ENCODE measurements at regions not wholly inside any gene's neighbourhood (a gene's known extent, or its start where the extent isn't known, plus 50 kb on each side); places are given as distances from the start of the nearest gene placed in this dataset.

DNA sequence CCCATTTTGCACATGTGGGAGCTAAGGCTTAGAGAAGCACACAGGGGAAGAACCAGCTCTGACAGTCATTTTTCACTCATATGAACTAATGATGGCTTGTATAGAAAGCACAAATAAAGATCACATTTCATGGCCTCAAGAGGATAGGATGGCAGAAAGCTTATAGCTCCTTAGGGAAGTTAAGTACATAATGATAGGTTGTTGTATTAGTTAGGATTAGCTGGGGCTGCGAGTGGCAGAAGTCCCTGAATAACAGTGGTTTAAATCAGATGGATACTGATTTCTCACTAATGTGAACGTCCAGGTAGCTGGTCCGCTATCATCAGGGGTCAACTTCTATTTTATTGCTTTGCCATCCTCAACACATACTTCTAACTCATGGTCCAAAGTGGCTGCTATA, 284.0 kb downstream of the RPS6KC1 start:
- WGBS, 2 donors (ENCODE audit: low coverage in 1 of 2), result 85 to 92% methylated on average over 2 to 3 of the region's 3 CpGs
- Histone ChIP-seq H3K27me3 (no peaks in the 10 kb centered on the region), H3K4me3 (no peak overlapping the region), H3K9me3 (no peaks in the 10 kb centered on the region), H3K27ac (no peak overlapping the region), H3K4me1 (no peaks in the 10 kb centered on the region), H3K36me3 (no peaks in the 10 kb centered on the region)
- TF ChIP-seq EP300 (IDR thresholded peaks at IDR 0.05; ENCODE audit: low read depth) (no peak), POLR2A (IDR thresholded peaks at IDR 0.05) (no peak), POLR2AphosphoS5 (IDR thresholded peaks at IDR 0.05) (no peak)
- TF ChIP-seq, protein P1, sequence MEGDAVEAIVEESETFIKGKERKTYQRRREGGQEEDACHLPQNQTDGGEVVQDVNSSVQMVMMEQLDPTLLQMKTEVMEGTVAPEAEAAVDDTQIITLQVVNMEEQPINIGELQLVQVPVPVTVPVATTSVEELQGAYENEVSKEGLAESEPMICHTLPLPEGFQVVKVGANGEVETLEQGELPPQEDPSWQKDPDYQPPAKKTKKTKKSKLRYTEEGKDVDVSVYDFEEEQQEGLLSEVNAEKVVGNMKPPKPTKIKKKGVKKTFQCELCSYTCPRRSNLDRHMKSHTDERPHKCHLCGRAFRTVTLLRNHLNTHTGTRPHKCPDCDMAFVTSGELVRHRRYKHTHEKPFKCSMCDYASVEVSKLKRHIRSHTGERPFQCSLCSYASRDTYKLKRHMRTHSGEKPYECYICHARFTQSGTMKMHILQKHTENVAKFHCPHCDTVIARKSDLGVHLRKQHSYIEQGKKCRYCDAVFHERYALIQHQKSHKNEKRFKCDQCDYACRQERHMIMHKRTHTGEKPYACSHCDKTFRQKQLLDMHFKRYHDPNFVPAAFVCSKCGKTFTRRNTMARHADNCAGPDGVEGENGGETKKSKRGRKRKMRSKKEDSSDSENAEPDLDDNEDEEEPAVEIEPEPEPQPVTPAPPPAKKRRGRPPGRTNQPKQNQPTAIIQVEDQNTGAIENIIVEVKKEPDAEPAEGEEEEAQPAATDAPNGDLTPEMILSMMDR (IDR thresholded peaks at IDR 0.05), result no peak
- DNase-seq, result no peak
- intact Hi-C loops (cut with DNase I; ENCODE audit: low total_unique reads) (no loop called here), in situ Hi-C loops (cut with MboI; ENCODE audit: low pct_ligation_motif_present in 1 of 4, low pct_unique_long_range_greater_than_20kb in 1 of 4, low sequenced_read_pairs in 3 of 4) (no loop called here)

DNA sequence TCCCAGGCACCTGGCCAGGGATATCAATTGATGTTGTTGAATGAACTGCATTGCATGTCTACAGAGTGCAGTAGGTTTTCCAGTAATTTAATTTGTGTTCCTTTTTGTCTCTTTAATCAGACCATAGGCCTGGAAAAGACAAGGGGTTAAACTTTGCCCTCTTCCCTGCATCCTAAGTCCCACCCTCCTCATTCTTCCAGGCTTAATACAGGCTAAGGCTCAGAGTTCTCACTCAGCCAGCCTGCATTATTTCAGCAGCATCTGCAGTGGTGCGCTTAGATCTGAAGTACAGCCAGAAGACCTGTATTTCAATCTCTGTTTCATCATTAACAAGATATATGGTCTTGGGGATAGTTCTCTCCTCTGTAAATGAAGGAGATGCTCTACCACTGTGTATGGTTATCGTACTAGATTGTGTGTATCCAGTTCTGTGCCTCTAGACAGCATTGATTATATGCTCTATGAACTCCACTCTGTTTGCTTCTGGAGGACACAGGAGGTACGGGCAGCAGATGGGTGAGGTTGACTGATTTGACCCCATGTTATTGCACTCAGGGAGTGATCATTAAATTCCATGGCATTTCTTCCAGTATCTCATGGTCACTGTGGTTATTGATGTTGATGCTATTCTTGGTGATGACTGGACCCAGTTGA, 286.1 kb downstream of the RPS6KC1 start:
- Histone ChIP-seq H3K27me3 (no peaks in the 10 kb centered on the region), H3K27ac (no peak overlapping the region), H3K4me1 (no peaks in the 10 kb centered on the region), H3K4me3 (no peak overlapping the region), H3K36me3 (no peaks in the 10 kb centered on the region), H3K9me3 (no peaks in the 10 kb centered on the region)
- 82% methylated on average over 3 of the region's 3 CpGs; no CpG with 5 or more reads in 1 of the 2 donors for whole genome bisulfite sequencing, 2 donors (ENCODE audit: low coverage in 1 of 2)
- intact Hi-C loops (cut with DNase I; ENCODE audit: low total_unique reads) (no loop called here), in situ Hi-C loops (cut with MboI; ENCODE audit: low pct_ligation_motif_present in 1 of 4, low pct_unique_long_range_greater_than_20kb in 1 of 4, low sequenced_read_pairs in 3 of 4) (no loop called here)
- TF ChIP-seq POLR2AphosphoS5 (IDR thresholded peaks at IDR 0.05), result no peak
- no peak for TF ChIP-seq POLR2A (IDR thresholded peaks at IDR 0.05)
- TF ChIP-seq, protein P1 (IDR thresholded peaks at IDR 0.05), result no peak
- no peak for TF ChIP-seq EP300 (IDR thresholded peaks at IDR 0.05; ENCODE audit: low read depth)
- DNase-seq, result no peak

DNA sequence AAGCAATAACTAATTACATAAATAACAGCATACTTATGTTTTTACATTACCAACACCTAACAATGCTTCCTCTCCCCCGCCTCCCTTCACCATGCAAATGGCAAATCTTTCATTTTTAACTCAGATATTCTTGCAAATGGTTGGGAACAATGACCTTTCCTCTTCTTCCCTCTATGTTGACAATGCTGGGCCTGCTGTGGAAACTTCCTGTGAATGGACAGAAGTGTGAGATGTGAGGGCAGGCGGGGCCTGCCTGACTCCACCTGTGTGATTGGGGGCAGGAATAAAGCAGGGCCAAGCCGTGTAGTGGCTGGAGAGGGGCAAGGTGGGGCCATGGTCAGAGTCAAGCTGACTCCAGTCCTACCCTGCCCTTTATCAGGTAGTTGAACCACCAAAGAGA, 289.6 kb downstream of the RPS6KC1 start:
- 80 to 83% methylated on average over 2 to 3 of the region's 3 CpGs for WGBS, 2 donors (ENCODE audit: low coverage in 1 of 2)

DNA sequence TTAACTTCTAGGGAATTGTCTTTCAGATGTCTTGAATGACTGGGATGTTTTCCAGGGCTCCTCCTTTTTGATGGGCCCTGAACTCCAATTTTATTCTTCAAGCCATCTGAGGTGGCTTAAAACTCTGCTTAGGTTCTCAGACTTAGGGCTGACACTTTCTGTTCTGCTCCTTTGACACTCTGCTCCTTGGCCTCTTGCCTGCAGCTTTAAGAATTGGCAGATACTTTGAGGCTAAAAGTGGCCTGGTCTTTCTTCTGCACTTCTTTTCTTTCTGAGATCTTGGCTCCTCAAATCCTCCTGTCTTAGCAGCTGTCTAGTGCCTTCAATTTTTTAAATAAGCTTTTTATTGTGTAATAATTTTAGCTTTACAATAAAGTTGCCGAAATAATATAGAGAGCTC, 294.6 kb downstream of the RPS6KC1 start:
- intact Hi-C loops (cut with DNase I; ENCODE audit: low total_unique reads) (no loop called here), in situ Hi-C loops (cut with MboI; ENCODE audit: low pct_ligation_motif_present in 1 of 4, low pct_unique_long_range_greater_than_20kb in 1 of 4, low sequenced_read_pairs in 3 of 4) (no loop called here)
- no peaks in the 10 kb centered on the region for H3K4me1 ChIP-seq
- no peak for DNase-seq
- no peak overlapping the region for H3K4me3 ChIP-seq
- no peaks in the 10 kb centered on the region for H3K9me3 ChIP-seq
- H3K36me3 ChIP-seq, result no peaks in the 10 kb centered on the region
- no peak overlapping the region for H3K27ac ChIP-seq
- no peak for TF ChIP-seq POLR2AphosphoS5 (IDR thresholded peaks at IDR 0.05)
- TF ChIP-seq POLR2A (IDR thresholded peaks at IDR 0.05), result no peak
- TF ChIP-seq, protein P1 (IDR thresholded peaks at IDR 0.05), result no peak
- TF ChIP-seq EP300 (IDR thresholded peaks at IDR 0.05; ENCODE audit: low read depth), result no peak
- H3K27me3 ChIP-seq, result no peaks in the 10 kb centered on the region
- 69 to 71% methylated on average over 1 of the region's 1 CpG for WGBS, 2 donors (ENCODE audit: low coverage in 1 of 2)

More for the DNA sequence above, 289.6 kb downstream of the RPS6KC1 start:
- no peak overlapping the region for H3K27ac ChIP-seq
- no peak for DNase-seq
- in situ Hi-C loops (cut with MboI; ENCODE audit: low pct_ligation_motif_present in 1 of 4, low pct_unique_long_range_greater_than_20kb in 1 of 4, low sequenced_read_pairs in 3 of 4) (no loop called here), intact Hi-C loops (cut with DNase I; ENCODE audit: low total_unique reads) (no loop called here)
- TF ChIP-seq EP300 (IDR thresholded peaks at IDR 0.05; ENCODE audit: low read depth), result no peak
- TF ChIP-seq, protein P1 (IDR thresholded peaks at IDR 0.05), result no peak
- H3K4me1 ChIP-seq, result no peaks in the 10 kb centered on the region
- H3K9me3 ChIP-seq, result no peaks in the 10 kb centered on the region
- no peaks in the 10 kb centered on the region for H3K36me3 ChIP-seq
- no peaks in the 10 kb centered on the region for H3K27me3 ChIP-seq
- H3K4me3 ChIP-seq, result no peak overlapping the region
